Vagina (tissue), 2 donors: ENCODE measurements at regions not wholly inside any gene's neighbourhood (a gene's known extent, or its start where the extent isn't known, plus 50 kb on each side); places are given as distances from the start of the nearest gene placed in this dataset.

ENCODE experiments used
- CTCF ChIP-seq, 3 experiments: fragments of 450-650 bp in 2 of 3; fragments of 200-600 bp in 1 of 3; sonication (generic) in 1 of 3; IDR thresholded peaks; one replicate each; pipeline ENCODE4 v1.5.1; 2017 to 2019; ENCODE audit warnings: antibody characterized with exemption in 3 of 3, mild to moderate bottlenecking in 2 of 3, moderate library complexity in 2 of 3
- POLR2AphosphoS5 ChIP-seq, 2 donors: sonication (generic); formaldehyde crosslinking; IDR thresholded peaks; one replicate each; pipeline ENCODE4 v1.9.0; 2017; ENCODE audit warnings: antibody characterized with exemption in 2 of 2, mild to moderate bottlenecking in 2 of 2, low read depth in 1 of 2; ENCODE audit not compliant: insufficient read depth in 1 of 2

- TF ChIP-seq POLR2AphosphoS5 (IDR thresholded peaks at IDR 0.05; ENCODE audit: insufficient read depth in 1 of 2, low read depth in 1 of 2) (no peak), CTCF (IDR thresholded peaks at IDR 0.05) (no peak)
Observed at GRCh38 chr10:107415446-107415845, 250.9 kb upstream of the SORCS1 start.
